IMR-90 (cell line): ENCODE measurements at regions not wholly inside any gene's neighbourhood (a gene's known extent, or its start where the extent isn't known, plus 50 kb on each side); places are given as distances from the start of the nearest gene placed in this dataset.
A peak's percentile ranks its signal among the peaks of the same experiment; 100 is the strongest.

ENCODE experiments used
- ATAC-seq: fragments of 200-7000 bp; cut with Tn5 transposase; 2 replicates; pipeline ENCODE4 v1.9.1; 2020; ENCODE audit warnings: low read depth, mild to moderate bottlenecking, moderate library complexity
- BruUV-seq: library from RNA; stranded (reverse); fragments of 400-500 nt; replicated peaks from 2 replicates; lab custom pipeline; 2021; lab: Mats Ljungman, UMichigan
- CTCF ChIA-PET: fragments of 300-600 bp; formaldehyde crosslinking; extraction: SDS; loops from one replicate; lab custom pipeline; 2021; ENCODE audit warnings: antibody characterized with exemption; lab: Yijun Ruan, JAX
- POLR2A ChIA-PET: fragments of 300-600 bp; sonication (Branson Sonifier 250); formaldehyde crosslinking; loops from one replicate; lab custom pipeline; 2022; ENCODE audit warnings: antibody characterized with exemption; ENCODE audit not compliant: unreplicated experiment; lab: Charles Lee
- DNase-seq: peaks from one replicate; pipeline ENCODE4 v3.0.0; 2013
- H2AFZ ChIP-seq: replicated peaks from 2 replicates; pipeline ENCODE3; 2013; ENCODE audit warnings: low read length, mild to moderate bottlenecking; ENCODE audit not compliant: poor library complexity
- H2AK5ac ChIP-seq: 2 replicates; pipeline ENCODE4 v1.6.1; 2013; ENCODE audit warnings: low read depth, low read length, inconsistent platforms
- H2AK9ac ChIP-seq: replicated peaks from 2 replicates; pipeline ENCODE3; 2013; ENCODE audit warnings: mild to moderate bottlenecking, low read depth, low read length, moderate library complexity; ENCODE audit not compliant: poor library complexity
- H2BK120ac ChIP-seq: 2 replicates; pipeline ENCODE4 v1.6.1; 2013; ENCODE audit warnings: low read depth, low read length, inconsistent platforms
- H2BK15ac ChIP-seq: 3 replicates; pipeline ENCODE4 v1.6.1; 2013; ENCODE audit warnings: low read depth, low read length, inconsistent platforms
- H2BK20ac ChIP-seq: 2 replicates; pipeline ENCODE4 v1.6.1; 2013; ENCODE audit warnings: low read depth, mild to moderate bottlenecking, inconsistent platforms, low read length, moderate library complexity
- H2BK5ac ChIP-seq: 2 replicates; pipeline ENCODE4 v1.6.1; 2013; ENCODE audit warnings: mild to moderate bottlenecking, low read depth, low read length, inconsistent platforms; ENCODE audit not compliant: poor library complexity, severe bottlenecking
- H3K14ac ChIP-seq: replicated peaks from 2 replicates; pipeline ENCODE4 v1.6.1; 2013; ENCODE audit warnings: low read depth, low read length, inconsistent platforms
- H3K18ac ChIP-seq: 2 replicates; pipeline ENCODE4 v1.6.1; 2013; ENCODE audit warnings: low read depth, low read length, control low read depth
- H3K23ac ChIP-seq: 2 replicates; pipeline ENCODE4 v1.6.1; 2013; ENCODE audit warnings: low read depth, low read length, inconsistent platforms
- H3K27ac ChIP-seq: 2 replicates; pipeline ENCODE4 v1.5.1; 2013; ENCODE audit warnings: mild to moderate bottlenecking, control low read depth, low read length; ENCODE audit not compliant: insufficient read depth
- H3K27me3 ChIP-seq: 2 replicates; pipeline ENCODE4 v1.6.1; 2013; ENCODE audit warnings: low read length; ENCODE audit not compliant: control insufficient read depth, insufficient read depth
- H3K36me3 ChIP-seq: 2 replicates; pipeline ENCODE4 v1.6.1; 2013; ENCODE audit warnings: low read length, mixed read lengths; ENCODE audit not compliant: control insufficient read depth, insufficient read depth
- H3K4ac ChIP-seq: 2 replicates; pipeline ENCODE4 v1.6.1; 2013; ENCODE audit warnings: low read depth, low read length, inconsistent platforms
- H3K4me1 ChIP-seq: 2 replicates; pipeline ENCODE4 v1.6.1; 2013; ENCODE audit warnings: low read length, mixed read lengths; ENCODE audit not compliant: control insufficient read depth, insufficient read depth
- H3K4me2 ChIP-seq: 2 replicates; pipeline ENCODE4 v1.6.1; 2013; ENCODE audit warnings: low read depth, mild to moderate bottlenecking, control low read depth, low read length, moderate library complexity
- H3K4me3 ChIP-seq: 2 replicates; pipeline ENCODE4 v1.5.1; 2013; ENCODE audit warnings: low read depth, mild to moderate bottlenecking, control low read depth, low read length, moderate library complexity; ENCODE audit not compliant: insufficient read depth
- H3K56ac ChIP-seq: 2 replicates; pipeline ENCODE4 v1.6.1; 2013; ENCODE audit warnings: low read length, inconsistent platforms; ENCODE audit not compliant: insufficient read depth; ENCODE audit errors: extremely low read depth
- H3K79me1 ChIP-seq, 2 experiments: 2 replicates each; pipeline ENCODE4 v1.6.1; 2013; ENCODE audit warnings: low read length in 2 of 2, inconsistent platforms in 1 of 2, low read depth in 1 of 2
- H3K9ac ChIP-seq: 2 replicates; pipeline ENCODE4 v1.6.1; 2013; ENCODE audit warnings: low read depth, low read length, control low read depth
- H3K9me1 ChIP-seq: 2 replicates; pipeline ENCODE4 v1.6.1; 2013; ENCODE audit warnings: low read length, inconsistent platforms; ENCODE audit not compliant: insufficient read depth
- H3K9me3 ChIP-seq: 2 replicates; pipeline ENCODE4 v1.6.1; 2013; ENCODE audit warnings: low read length; ENCODE audit not compliant: control insufficient read depth, insufficient read depth
- H4K20me1 ChIP-seq: 2 replicates; pipeline ENCODE4 v1.6.1; 2013; ENCODE audit warnings: low read length, inconsistent platforms; ENCODE audit not compliant: insufficient read depth
- H4K5ac ChIP-seq: 2 replicates; pipeline ENCODE4 v1.6.1; 2013; ENCODE audit warnings: mild to moderate bottlenecking, low read depth, low read length, control low read depth
- H4K8ac ChIP-seq, 2 experiments: 2 replicates each; pipeline ENCODE4 v1.6.1; 2013; ENCODE audit warnings: low read depth in 2 of 2, low read length in 2 of 2, control low read depth in 1 of 2, inconsistent platforms in 1 of 2
- H4K91ac ChIP-seq: 2 replicates; pipeline ENCODE4 v1.6.1; 2013; ENCODE audit warnings: low read depth, low read length, inconsistent platforms; ENCODE audit not compliant: insufficient read depth
- CEBPB ChIP-seq: IDR thresholded peaks from 2 replicates; pipeline ENCODE4 v1.6.1; 2012; ENCODE audit warnings: low read depth, low read length, improper control_type of control experiment
- CHD1 ChIP-seq: IDR thresholded peaks from 2 replicates; pipeline ENCODE4 v1.6.1; 2012; ENCODE audit warnings: low read depth, low read length, improper control_type of control experiment
- CTCF ChIP-seq: conservative IDR thresholded peaks from 2 replicates; pipeline ENCODE4 v1.5.1; 2012; ENCODE audit warnings: mild to moderate bottlenecking, low read depth, low read length, improper control_type of control experiment
- ELK1 ChIP-seq: fragments of 150-350 bp; IDR thresholded peaks from 2 replicates; pipeline ENCODE4 v1.6.1; 2016; ENCODE audit warnings: low read depth, mild to moderate bottlenecking, low read length, moderate library complexity, borderline replicate concordance
- FOS ChIP-seq: fragments of 150-350 bp; IDR thresholded peaks from 2 replicates; pipeline ENCODE4 v1.6.1; 2016; ENCODE audit warnings: low read depth, low read length
- MAFK ChIP-seq: IDR thresholded peaks from 2 replicates; pipeline ENCODE4 v1.6.1; 2012; ENCODE audit warnings: low read depth, low read length, improper control_type of control experiment
- MAZ ChIP-seq: IDR thresholded peaks from 2 replicates; pipeline ENCODE4 v1.6.1; 2012; ENCODE audit warnings: low read depth, mild to moderate bottlenecking, low read length, improper control_type of control experiment, moderate library complexity, borderline replicate concordance
- MXI1 ChIP-seq: IDR thresholded peaks from 2 replicates; pipeline ENCODE4 v1.6.1; 2012; ENCODE audit warnings: low read depth, mild to moderate bottlenecking, low read length, moderate library complexity, borderline replicate concordance
- NFE2L2 ChIP-seq: fragments of 150-350 bp; IDR thresholded peaks from 2 replicates; pipeline ENCODE4 v1.6.1; 2016; ENCODE audit warnings: low read depth, mild to moderate bottlenecking, low read length
- POLR2A ChIP-seq: IDR thresholded peaks from 2 replicates; pipeline ENCODE4 v1.6.1; 2012; ENCODE audit warnings: mild to moderate bottlenecking, low read depth, low read length
- RAD21 ChIP-seq: IDR thresholded peaks from 2 replicates; pipeline ENCODE4 v1.6.1; 2012; ENCODE audit warnings: low read length, improper control_type of control experiment
- RFX5 ChIP-seq: IDR thresholded peaks from 2 replicates; pipeline ENCODE4 v1.8.0; 2012; ENCODE audit warnings: low read depth, mild to moderate bottlenecking, low read length, moderate library complexity
- SMC3 ChIP-seq: fragments of 150-350 bp; IDR thresholded peaks from 2 replicates; pipeline ENCODE4 v1.6.1; 2016; ENCODE audit warnings: low read depth, mild to moderate bottlenecking, antibody characterized with exemption, low read length, moderate library complexity
- USF2 ChIP-seq: fragments of 150-350 bp; IDR thresholded peaks from 2 replicates; pipeline ENCODE4 v1.6.1; 2017; ENCODE audit warnings: mild to moderate bottlenecking, antibody characterized with exemption, low read length, low read depth
- WGBS, 2 experiments: methylation state at CpG; one replicate each; pipeline versions ENCODE4 v1.1.5 to v1.1.7; 2013; ENCODE audit warnings: missing lambda C conversion rate in 2 of 2; ENCODE audit not compliant: insufficient read length in 1 of 2; ENCODE audit errors: extremely low coverage in 2 of 2; 5-methylcytosine and 5-hydroxymethylcytosine counted together
- dilution Hi-C: fragments of 300-500 bp; cut with HindIII; formaldehyde crosslinking; loops from one replicate; pipeline ENCODE4 v1.14.3; 2018; ENCODE audit warnings: low sequenced_read_pairs; ENCODE audit not compliant: unreplicated experiment
- in situ Hi-C: fragments of 300-500 bp; cut with MboI; formaldehyde crosslinking; loops from 3 replicates; pipeline ENCODE4 v1.14.3; 2019; ENCODE audit warnings: low sequenced_read_pairs, inconsistent platforms, mixed read lengths
- intact Hi-C: fragments of 100-400 bp; cut with micrococcal nuclease; formaldehyde crosslinking; loops from 2 replicates; pipeline ENCODE4 v1.10.0; 2022

GRCh38 chr11:106424111-106424510, 346.6 kb downstream of the AASDHPPT start:
- Histone ChIP-seq H4K91ac (no peak overlapping the region), H2AK5ac (no peak overlapping the region), H2AFZ (no peak overlapping the region), H3K4me1 (peaks cover 3% of the 10 kb centered on the region), H3K79me1 (no peaks in the 10 kb centered on the region), H4K20me1 (no peaks in the 10 kb centered on the region), H3K36me3 (no peaks in the 10 kb centered on the region), H3K27me3 (no peaks in the 10 kb centered on the region), H2AK9ac (no peak overlapping the region), H3K4ac (no peak overlapping the region), H2BK120ac (no peak overlapping the region), H3K56ac (no peak overlapping the region), H3K23ac (no peak overlapping the region), H3K14ac (no peak overlapping the region), H3K4me2 (peak overlapping the region; percentile 41; the same call in 1 of the 2 replicates), H3K4me3 (no peak overlapping the region), H3K9me1 (peaks cover 5% of the 10 kb centered on the region; the same call in 1 of the 2 replicates), H3K9me3 (no peaks in the 10 kb centered on the region), H4K8ac (no peak overlapping the region; a peak in 1 of 4 replicates), H4K5ac (no peak overlapping the region), H3K27ac (no peak overlapping the region), H2BK5ac (peak overlapping the region; percentile 2), H3K18ac (no peak overlapping the region), H3K9ac (no peak overlapping the region), H2BK15ac (no peak overlapping the region), H2BK20ac (no peak overlapping the region)
- ATAC-seq = peak; percentile 67
- intact Hi-C loops = no loop called here
- TF ChIP-seq POLR2A (no peak), USF2 (no peak), CTCF (no peak), SMC3 (no peak), ELK1 (no peak), MXI1 (no peak), RAD21 (no peak), RFX5 (no peak), MAFK (no peak), CHD1 (no peak), FOS (no peak), NFE2L2 (no peak), MAZ (no peak), CEBPB (no peak)
- dilution Hi-C loops = no loop called here
- POLR2A ChIA-PET = no interaction called here
- WGBS, 2 experiments = no CpG with 5 or more reads among the region's 3 CpGs
- peak; percentile 83 for DNase-seq
- CTCF ChIA-PET = no interaction called here
- in situ Hi-C loops = no loop called here
- no TSS peak for BruUV-seq
